Heart right ventricle (tissue), 16 donors: ENCODE measurements at regions not wholly inside any gene's neighbourhood (a gene's known extent, or its start where the extent isn't known, plus 50 kb on each side); places are given as distances from the start of the nearest gene placed in this dataset.

ENCODE experiments used
- ATAC-seq, 8 donors: fragments of 200-7000 bp; cut with Tn5 transposase; one replicate each; pipeline ENCODE4 v1.9.1; 2020; ENCODE audit warnings: mild to moderate bottlenecking in 8 of 8, moderate library complexity in 8 of 8, moderate number of reproducible peaks in 1 of 8
- DNase-seq, 2 donors: peaks; one replicate each; pipeline ENCODE4 v3.0.0-alpha.2; 2020
- H3K27ac ChIP-seq, 10 donors: fragments of 200-600 bp; sonication (generic) in 2 of 10; one replicate each; pipeline versions ENCODE4 v1.5.0 to v1.8.0; 2020 to 2022; ENCODE audit warnings: mild to moderate bottlenecking in 3 of 10
- H3K27me3 ChIP-seq, 7 donors: fragments of 200-600 bp; one replicate each; pipeline ENCODE4 v1.8.0; 2021 to 2022; ENCODE audit warnings: mild to moderate bottlenecking in 2 of 7
- H3K36me3 ChIP-seq, 9 donors: fragments of 200-600 bp; sonication (generic) in 1 of 9; one replicate each; pipeline versions ENCODE4 v1.5.0 to v1.8.0; 2020 to 2022; ENCODE audit warnings: mild to moderate bottlenecking in 2 of 9
- H3K4me1 ChIP-seq, 9 donors: fragments of 200-600 bp; sonication (generic) in 1 of 9; one replicate each; pipeline versions ENCODE4 v1.5.0 to v1.8.0; 2020 to 2022; ENCODE audit warnings: mild to moderate bottlenecking in 4 of 9
- H3K4me3 ChIP-seq, 10 donors: fragments of 200-600 bp; sonication (generic) in 2 of 10; one replicate each; pipeline versions ENCODE4 v1.5.0 to v1.8.0; 2020 to 2022; ENCODE audit warnings: mild to moderate bottlenecking in 7 of 10, moderate library complexity in 2 of 10
- H3K9me3 ChIP-seq, 11 donors: fragments of 200-600 bp in 10 of 11; sonication (generic) in 2 of 11; one replicate each; pipeline versions ENCODE4 v1.5.0 to v1.8.0; 2013 to 2022; ENCODE audit warnings: mild to moderate bottlenecking in 2 of 11, control low read depth in 1 of 11, moderate library complexity in 1 of 11
- WGBS, 2 donors: extraction: QIAGEN DNeasy Blood & Tissue Kit; methylation state at CpG; one replicate each; pipeline ENCODE4 v1.1.7; 2013; ENCODE audit warnings: inconsistent platforms in 1 of 2; 5-methylcytosine and 5-hydroxymethylcytosine counted together
- intact Hi-C, 10 donors: fragments of 100-400 bp; cut with DNase I; formaldehyde crosslinking; loops; one replicate each; pipeline versions ENCODE4 v1.11.1 to v1.14.2; 2022
- TF ChIP-seq, protein P1 (sequence below), 9 donors: fragments of 200-600 bp; sonication (generic) in 2 of 9; IDR thresholded peaks; one replicate each; pipeline versions ENCODE4 v1.5.0 to v1.8.0; 2021 to 2022; ENCODE audit warnings: antibody characterized with exemption in 9 of 9, mild to moderate bottlenecking in 5 of 9, moderate library complexity in 1 of 9
- donor health status: Arrhythmogenic right ventricular cardiomyopathy.
- donor health status: ischemic (EF 13 %, LVEDD 7.1; RV severe dilation, severe dysfunction).
- donor health status: healthy with polysubstance abuse.
- donor health status: DM: no; HTN: yes; CAD: no.
- donor health status: DM: no; HTN: no; CAD: no.
- donor health status: ischemic (EF 25% LVEDD 6.9; RV normal size, moderate dysfunction).
- donor health status: ischemic (EF 25% LVEDD 5.7; RV mildly dilated, moderate dysfunction).
- donor health status: healthy.
- donor health status: DM: yes; HTN: yes; CAD: no.
- donor health status: Ischemic cardiomyopathy.
- donor health status: ischemic (EF 35%, LVEDD 5.7; RV mildly dilated, moderate dysfunction).
- donor health status: nonischemic (EF 11% LVEDD 7.7; RV severe dilation, severe dysfunction).
- donor health status: DM: yes; HTN: yes; CAD: no.
- donor health status: PGD.
- donor health status: ischemic (EF 29% LVEDD 5.4; RV normal size, mild dysfunction).
- donor health status: nonischemic (EF 23%, LVEDD 6.1; RV moderate dilation, normal function).

DNA sequence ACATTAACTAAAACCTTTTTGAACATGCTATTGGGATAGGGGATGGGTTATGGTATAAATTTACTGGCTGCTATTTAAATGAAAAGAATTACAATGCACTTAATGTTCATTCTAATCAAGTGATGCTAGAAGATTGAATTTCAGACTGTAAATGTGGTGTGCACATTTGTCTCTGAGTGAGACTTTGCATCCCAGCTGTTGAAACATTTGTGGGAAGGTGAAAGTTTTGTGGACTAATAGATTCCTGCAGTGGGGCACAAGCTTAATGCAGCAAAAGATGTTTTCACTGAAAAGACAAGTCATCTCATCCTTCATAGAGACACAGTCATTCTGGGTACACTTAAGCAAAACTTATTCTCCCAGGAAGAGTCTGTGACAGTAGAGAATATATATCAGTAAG lies 323.6 kb downstream of the NFIB start:
- intact Hi-C loops, result no loop called here
- Histone ChIP-seq H3K4me3 (no peak overlapping the region), H3K9me3 (no peaks in the 10 kb centered on the region), H3K4me1 (peaks cover 0 to 12% (median 0%) of the 10 kb centered on the region in 9 donors), H3K36me3 (no peaks in the 10 kb centered on the region), H3K27me3 (no peaks in the 10 kb centered on the region), H3K27ac (no peak overlapping the region)
- TF ChIP-seq, protein P1, sequence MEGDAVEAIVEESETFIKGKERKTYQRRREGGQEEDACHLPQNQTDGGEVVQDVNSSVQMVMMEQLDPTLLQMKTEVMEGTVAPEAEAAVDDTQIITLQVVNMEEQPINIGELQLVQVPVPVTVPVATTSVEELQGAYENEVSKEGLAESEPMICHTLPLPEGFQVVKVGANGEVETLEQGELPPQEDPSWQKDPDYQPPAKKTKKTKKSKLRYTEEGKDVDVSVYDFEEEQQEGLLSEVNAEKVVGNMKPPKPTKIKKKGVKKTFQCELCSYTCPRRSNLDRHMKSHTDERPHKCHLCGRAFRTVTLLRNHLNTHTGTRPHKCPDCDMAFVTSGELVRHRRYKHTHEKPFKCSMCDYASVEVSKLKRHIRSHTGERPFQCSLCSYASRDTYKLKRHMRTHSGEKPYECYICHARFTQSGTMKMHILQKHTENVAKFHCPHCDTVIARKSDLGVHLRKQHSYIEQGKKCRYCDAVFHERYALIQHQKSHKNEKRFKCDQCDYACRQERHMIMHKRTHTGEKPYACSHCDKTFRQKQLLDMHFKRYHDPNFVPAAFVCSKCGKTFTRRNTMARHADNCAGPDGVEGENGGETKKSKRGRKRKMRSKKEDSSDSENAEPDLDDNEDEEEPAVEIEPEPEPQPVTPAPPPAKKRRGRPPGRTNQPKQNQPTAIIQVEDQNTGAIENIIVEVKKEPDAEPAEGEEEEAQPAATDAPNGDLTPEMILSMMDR (IDR thresholded peaks at IDR 0.05), result no peak
- no peak for ATAC-seq
- no peak for DNase-seq

DNA sequence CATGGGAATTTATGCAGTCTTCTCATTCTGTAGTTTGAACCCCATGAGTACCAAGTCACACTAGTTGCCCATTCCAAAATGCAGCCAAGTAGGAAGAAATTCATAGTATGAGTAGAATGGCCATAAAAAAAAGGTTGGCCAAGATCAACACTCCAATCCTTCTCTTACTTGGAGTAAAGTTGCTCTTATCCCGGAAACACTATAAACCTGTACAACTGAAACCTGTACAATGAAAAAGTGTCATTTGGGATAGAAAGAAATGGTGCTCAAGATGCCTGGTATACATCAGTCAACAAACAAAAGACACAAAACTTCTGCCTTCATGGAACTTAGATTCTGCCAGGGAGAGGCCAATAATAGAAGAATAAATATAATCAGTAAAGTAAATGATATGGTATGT lies 325.0 kb downstream of the NFIB start:
- 65 to 100% methylated on average over 1 of the region's 1 CpG for WGBS, 2 donors
- TF ChIP-seq, protein P1 (IDR thresholded peaks at IDR 0.05), result no peak
- H3K9me3 ChIP-seq, result no peaks in the 10 kb centered on the region
- no peak overlapping the region for H3K27ac ChIP-seq
- ATAC-seq (no peak), DNase-seq (no peak)
- H3K4me1 ChIP-seq, result peaks cover 0 to 10% (median 0%) of the 10 kb centered on the region in 9 donors
- no peaks in the 10 kb centered on the region for H3K27me3 ChIP-seq
- H3K36me3 ChIP-seq, result no peaks in the 10 kb centered on the region
- intact Hi-C loops, result no loop called here
- no peak overlapping the region for H3K4me3 ChIP-seq

DNA sequence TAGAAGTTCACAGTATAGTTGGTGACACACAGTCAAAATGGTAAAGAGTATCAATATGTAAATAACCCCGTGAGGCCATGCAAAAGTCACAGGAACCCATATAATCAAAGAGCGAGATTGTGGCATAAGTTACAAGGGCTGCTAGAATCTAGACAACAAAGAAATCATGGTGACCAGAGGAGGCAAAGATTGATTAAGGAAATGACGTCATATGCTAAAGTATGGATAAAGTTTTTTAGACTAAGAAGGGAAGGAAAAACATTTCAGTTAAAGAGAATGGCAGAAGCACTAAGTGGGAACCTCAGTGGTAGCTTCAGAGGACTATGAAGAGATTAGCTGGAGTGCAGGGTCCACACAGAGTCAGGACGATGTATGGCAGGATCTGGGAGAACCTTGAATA lies 330.3 kb downstream of the NFIB start:
- H3K27me3 ChIP-seq, result no peaks in the 10 kb centered on the region
- no peaks in the 10 kb centered on the region for H3K36me3 ChIP-seq
- no peaks in the 10 kb centered on the region for H3K9me3 ChIP-seq
- no peaks in the 10 kb centered on the region for H3K4me1 ChIP-seq
- WGBS, 2 donors, result 88 to 89% methylated on average over 4 of the region's 4 CpGs
- H3K27ac ChIP-seq, result no peak overlapping the region
- TF ChIP-seq, protein P1 (IDR thresholded peaks at IDR 0.05), result no peak
- intact Hi-C loops, result no loop called here
- DNase-seq (no peak), ATAC-seq (no peak)
- H3K4me3 ChIP-seq, result no peak overlapping the region

DNA sequence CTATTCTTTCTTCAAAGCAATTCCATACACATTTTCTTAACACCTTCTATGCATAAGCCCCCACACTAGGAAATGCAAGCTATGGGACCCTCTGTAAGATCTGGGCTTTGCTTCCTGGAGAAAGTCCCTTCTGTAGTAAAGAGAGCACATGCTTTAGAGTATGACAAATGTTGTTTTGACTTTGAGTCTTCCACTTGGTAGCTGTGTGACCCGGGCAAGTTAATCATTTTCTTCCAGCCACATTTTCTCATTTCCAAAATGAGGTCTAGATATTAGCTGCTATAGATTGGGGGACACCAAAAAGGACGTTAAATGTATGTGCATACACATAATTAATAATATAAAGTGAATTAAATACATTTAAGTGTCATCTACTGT lies 334.0 kb downstream of the NFIB start:
- no peak for ATAC-seq
- intact Hi-C loops, result no loop called here
- no peak overlapping the region for H3K4me3 ChIP-seq
- H3K36me3 ChIP-seq, result no peaks in the 10 kb centered on the region
- H3K27ac ChIP-seq, result no peak overlapping the region
- peaks cover 0 to 7% (median 0%) of the 10 kb centered on the region in 9 donors for H3K4me1 ChIP-seq
- H3K9me3 ChIP-seq, result no peaks in the 10 kb centered on the region
- no peaks in the 10 kb centered on the region for H3K27me3 ChIP-seq
- no peak for DNase-seq
- 71 to 90% methylated on average over 2 of the region's 2 CpGs for WGBS, 2 donors
- TF ChIP-seq, protein P1 (IDR thresholded peaks at IDR 0.05), result no peak
